ENCODE measurements at regions not wholly inside any gene's neighbourhood (a gene's known extent, or its start where the extent isn't known, plus 50 kb on each side); places are given as distances from the start of the nearest gene placed in this dataset.
A peak's percentile ranks its signal among the peaks of the same experiment; 100 is the strongest.

DNA sequence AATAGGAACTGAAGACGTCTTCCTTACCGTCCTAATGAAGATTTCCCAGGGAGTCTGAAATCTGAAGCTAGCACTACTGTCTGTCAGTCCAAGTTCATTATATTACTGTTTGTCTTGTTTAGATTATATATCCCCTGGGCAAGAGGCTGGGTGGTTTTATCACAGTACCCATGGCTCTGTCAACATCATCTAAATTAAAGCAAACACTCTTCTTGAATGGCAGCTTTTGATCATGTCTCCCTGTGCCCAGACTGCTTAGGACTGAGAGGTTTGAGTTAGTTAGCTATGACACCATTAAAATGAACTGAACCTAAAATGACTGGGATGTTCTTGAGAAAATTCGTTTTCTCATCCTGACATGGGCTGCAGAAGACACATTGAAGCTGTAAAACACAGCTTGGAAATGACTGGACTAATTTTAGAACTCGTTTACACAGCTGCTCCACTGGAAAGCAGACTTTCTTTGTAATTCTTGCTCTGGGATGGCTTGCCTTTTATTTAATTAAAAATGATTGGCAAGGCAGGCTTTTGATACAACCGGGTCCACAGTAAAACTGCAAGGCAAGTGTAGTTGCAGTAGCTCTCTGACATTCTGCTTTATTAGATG, 243.5 kb downstream of the MFSD1 start (continued):
- no peak for TF ChIP-seq ZNF600 (tag by site-specific recombination; IDR thresholded peaks at IDR 0.05)
- TF ChIP-seq SETDB1 (IDR thresholded peaks at IDR 0.05; ENCODE audit: insufficient read length, low read length) = no peak
- TF ChIP-seq, protein P1, sequence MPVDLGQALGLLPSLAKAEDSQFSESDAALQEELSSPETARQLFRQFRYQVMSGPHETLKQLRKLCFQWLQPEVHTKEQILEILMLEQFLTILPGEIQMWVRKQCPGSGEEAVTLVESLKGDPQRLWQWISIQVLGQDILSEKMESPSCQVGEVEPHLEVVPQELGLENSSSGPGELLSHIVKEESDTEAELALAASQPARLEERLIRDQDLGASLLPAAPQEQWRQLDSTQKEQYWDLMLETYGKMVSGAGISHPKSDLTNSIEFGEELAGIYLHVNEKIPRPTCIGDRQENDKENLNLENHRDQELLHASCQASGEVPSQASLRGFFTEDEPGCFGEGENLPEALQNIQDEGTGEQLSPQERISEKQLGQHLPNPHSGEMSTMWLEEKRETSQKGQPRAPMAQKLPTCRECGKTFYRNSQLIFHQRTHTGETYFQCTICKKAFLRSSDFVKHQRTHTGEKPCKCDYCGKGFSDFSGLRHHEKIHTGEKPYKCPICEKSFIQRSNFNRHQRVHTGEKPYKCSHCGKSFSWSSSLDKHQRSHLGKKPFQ (tag by site-specific recombination; IDR thresholded peaks at IDR 0.05) = no peak; the same call in 1 of the 2 replicates
- peak; percentile 54; the same call in 1 of the 2 replicates for TF ChIP-seq FEZF1 (tag by site-specific recombination; IDR thresholded peaks at IDR 0.05)
- no peak for TF ChIP-seq ZNF146 (tag by site-specific recombination; IDR thresholded peaks at IDR 0.05)
- no peak for TF ChIP-seq RBAK (tag by site-specific recombination; IDR thresholded peaks at IDR 0.05)
- TF ChIP-seq, protein P2, sequence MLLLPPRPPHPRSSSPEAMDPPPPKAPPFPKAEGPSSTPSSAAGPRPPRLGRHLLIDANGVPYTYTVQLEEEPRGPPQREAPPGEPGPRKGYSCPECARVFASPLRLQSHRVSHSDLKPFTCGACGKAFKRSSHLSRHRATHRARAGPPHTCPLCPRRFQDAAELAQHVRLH (tag by site-specific recombination; IDR thresholded peaks at IDR 0.05) = no peak
- TF ChIP-seq ZNF311 (tag by site-specific recombination; IDR thresholded peaks at IDR 0.05; ENCODE audit: borderline replicate concordance) = no peak
- TF ChIP-seq HOXC10 (CRISPR knock-in tag; IDR thresholded peaks at IDR 0.05) = no peak
- no peak for TF ChIP-seq ZNF23 (tag by site-specific recombination; IDR thresholded peaks at IDR 0.05; ENCODE audit: borderline replicate concordance)
- no peak for TF ChIP-seq ZNF112 (tag by site-specific recombination; IDR thresholded peaks at IDR 0.05)
- TF ChIP-seq ZNF274 (IDR thresholded peaks at IDR 0.05; ENCODE audit: low read length) = no peak
- no peak for TF ChIP-seq ZNF274 (tag by site-specific recombination; IDR thresholded peaks at IDR 0.05; ENCODE audit: borderline replicate concordance)
- TF ChIP-seq SP3 (tag by site-specific recombination; IDR thresholded peaks at IDR 0.05) = no peak
- TF ChIP-seq, protein P3, sequence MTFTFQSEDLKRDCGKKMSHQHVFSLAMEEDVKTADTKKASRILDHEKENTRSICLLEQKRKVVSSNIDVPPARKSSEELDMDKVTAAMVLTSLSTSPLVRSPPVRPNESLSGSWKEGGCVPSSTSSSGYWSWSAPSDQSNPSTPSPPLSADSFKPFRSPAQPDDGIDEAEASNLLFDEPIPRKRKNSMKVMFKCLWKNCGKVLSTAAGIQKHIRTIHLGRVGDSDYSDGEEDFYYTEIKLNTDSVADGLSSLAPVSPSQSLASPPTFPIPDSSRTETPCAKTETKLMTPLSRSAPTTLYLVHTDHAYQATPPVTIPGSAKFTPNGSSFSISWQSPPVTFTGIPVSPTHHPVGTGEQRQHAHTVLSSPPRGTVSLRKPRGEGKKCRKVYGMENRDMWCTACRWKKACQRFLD (tag by site-specific recombination; IDR thresholded peaks at IDR 0.05) = no peak
- TF ChIP-seq ZNF558 (tag by site-specific recombination; IDR thresholded peaks at IDR 0.05) = no peak
- peak; percentile 52; the same call in 1 of the 2 replicates for TF ChIP-seq TRIM28 (IDR thresholded peaks at IDR 0.05; ENCODE audit: borderline replicate concordance, low read length)
- no peak for TF ChIP-seq PRDM1 (tag by site-specific recombination; IDR thresholded peaks at IDR 0.05)
- TF ChIP-seq ZNF561 (tag by site-specific recombination; IDR thresholded peaks at IDR 0.05; ENCODE audit: borderline replicate concordance) = no peak
- peak; percentile 15; the same call in 1 of the 2 replicates for TF ChIP-seq SCRT1 (tag by site-specific recombination; IDR thresholded peaks at IDR 0.05; ENCODE audit: borderline replicate concordance)
- no peak for TF ChIP-seq ZNF747 (tag by site-specific recombination; IDR thresholded peaks at IDR 0.05)
- TF ChIP-seq ZNF621 (tag by site-specific recombination; IDR thresholded peaks at IDR 0.05) = no peak
- TF ChIP-seq TCF7L2 (IDR thresholded peaks at IDR 0.05; ENCODE audit: borderline replicate concordance, low read depth, low read length) = peak; percentile 70; the same call in 1 of the 2 replicates
- TF ChIP-seq ZNF629 (tag by site-specific recombination; IDR thresholded peaks at IDR 0.05) = no peak
- TF ChIP-seq, protein P4, sequence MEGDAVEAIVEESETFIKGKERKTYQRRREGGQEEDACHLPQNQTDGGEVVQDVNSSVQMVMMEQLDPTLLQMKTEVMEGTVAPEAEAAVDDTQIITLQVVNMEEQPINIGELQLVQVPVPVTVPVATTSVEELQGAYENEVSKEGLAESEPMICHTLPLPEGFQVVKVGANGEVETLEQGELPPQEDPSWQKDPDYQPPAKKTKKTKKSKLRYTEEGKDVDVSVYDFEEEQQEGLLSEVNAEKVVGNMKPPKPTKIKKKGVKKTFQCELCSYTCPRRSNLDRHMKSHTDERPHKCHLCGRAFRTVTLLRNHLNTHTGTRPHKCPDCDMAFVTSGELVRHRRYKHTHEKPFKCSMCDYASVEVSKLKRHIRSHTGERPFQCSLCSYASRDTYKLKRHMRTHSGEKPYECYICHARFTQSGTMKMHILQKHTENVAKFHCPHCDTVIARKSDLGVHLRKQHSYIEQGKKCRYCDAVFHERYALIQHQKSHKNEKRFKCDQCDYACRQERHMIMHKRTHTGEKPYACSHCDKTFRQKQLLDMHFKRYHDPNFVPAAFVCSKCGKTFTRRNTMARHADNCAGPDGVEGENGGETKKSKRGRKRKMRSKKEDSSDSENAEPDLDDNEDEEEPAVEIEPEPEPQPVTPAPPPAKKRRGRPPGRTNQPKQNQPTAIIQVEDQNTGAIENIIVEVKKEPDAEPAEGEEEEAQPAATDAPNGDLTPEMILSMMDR (tag by site-specific recombination; IDR thresholded peaks at IDR 0.05) = no peak
- TF ChIP-seq ZNF843 (tag by site-specific recombination; IDR thresholded peaks at IDR 0.05) = peak; percentile 42; the same call in 1 of the 2 replicates
- no peak for TF ChIP-seq KLF10 (tag by site-specific recombination; IDR thresholded peaks at IDR 0.05)
- TF ChIP-seq, protein P5, sequence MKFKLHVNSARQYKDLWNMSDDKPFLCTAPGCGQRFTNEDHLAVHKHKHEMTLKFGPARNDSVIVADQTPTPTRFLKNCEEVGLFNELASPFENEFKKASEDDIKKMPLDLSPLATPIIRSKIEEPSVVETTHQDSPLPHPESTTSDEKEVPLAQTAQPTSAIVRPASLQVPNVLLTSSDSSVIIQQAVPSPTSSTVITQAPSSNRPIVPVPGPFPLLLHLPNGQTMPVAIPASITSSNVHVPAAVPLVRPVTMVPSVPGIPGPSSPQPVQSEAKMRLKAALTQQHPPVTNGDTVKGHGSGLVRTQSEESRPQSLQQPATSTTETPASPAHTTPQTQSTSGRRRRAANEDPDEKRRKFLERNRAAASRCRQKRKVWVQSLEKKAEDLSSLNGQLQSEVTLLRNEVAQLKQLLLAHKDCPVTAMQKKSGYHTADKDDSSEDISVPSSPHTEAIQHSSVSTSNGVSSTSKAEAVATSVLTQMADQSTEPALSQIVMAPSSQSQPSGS (tag by site-specific recombination; IDR thresholded peaks at IDR 0.05; ENCODE audit: low read depth) = no peak

Measured in HEK293 (cell line).